Glutamatergic neuron (in vitro differentiated cells): ENCODE measurements at regions not wholly inside any gene's neighbourhood (a gene's known extent, or its start where the extent isn't known, plus 50 kb on each side); places are given as distances from the start of the nearest gene placed in this dataset.

Experiments used
- DNase-seq: peaks from one replicate; pipeline ENCODE4 v3.0.0; 2022
- H3K27ac Mint-ChIP-seq: one replicate; pipeline ENCODE4 v1.8.0; 2020; ENCODE audit warnings: mild to moderate bottlenecking, mixed read lengths, inconsistent platforms; ENCODE audit not compliant: unreplicated experiment
- H3K27me3 Mint-ChIP-seq: one replicate; pipeline ENCODE4 v1.8.0; 2020; ENCODE audit warnings: mild to moderate bottlenecking, moderate library complexity, mixed read lengths, inconsistent platforms; ENCODE audit not compliant: unreplicated experiment
- H3K36me3 Mint-ChIP-seq: one replicate; pipeline ENCODE4 v1.8.0; 2020; ENCODE audit warnings: mild to moderate bottlenecking, mixed read lengths, inconsistent platforms; ENCODE audit not compliant: unreplicated experiment
- H3K4me1 Mint-ChIP-seq: one replicate; pipeline ENCODE4 v1.8.0; 2020; ENCODE audit warnings: mild to moderate bottlenecking, low read depth, mixed read lengths, inconsistent platforms; ENCODE audit not compliant: unreplicated experiment
- H3K4me3 Mint-ChIP-seq: one replicate; pipeline ENCODE4 v1.8.0; 2020; ENCODE audit warnings: mild to moderate bottlenecking, mixed read lengths, inconsistent platforms; ENCODE audit not compliant: unreplicated experiment
- H3K9me3 Mint-ChIP-seq: one replicate; pipeline ENCODE4 v1.8.0; 2020; ENCODE audit warnings: mild to moderate bottlenecking, moderate library complexity, mixed read lengths, inconsistent platforms; ENCODE audit not compliant: unreplicated experiment
- CTCF ChIP-seq: fragments of 200-600 bp; sonication (generic); IDR thresholded peaks from one replicate; pipeline ENCODE4 v1.5.0; 2021; ENCODE audit not compliant: partially characterized antibody, unreplicated experiment

GRCh38 chr13:72127031-72127430, 260.0 kb upstream of the DACH1 start:
- no peak for DNase-seq
- no peaks in the 10 kb centered on the region for H3K36me3 Mint-ChIP-seq
- H3K4me1 Mint-ChIP-seq: no peaks in the 10 kb centered on the region
- peaks cover 1% of the 10 kb centered on the region for H3K9me3 Mint-ChIP-seq
- TF ChIP-seq CTCF: no peak
- no peak overlapping the region for H3K4me3 Mint-ChIP-seq
- H3K27ac Mint-ChIP-seq: no peak overlapping the region
- no peaks in the 10 kb centered on the region for H3K27me3 Mint-ChIP-seq

GRCh38 chr13:72126424-72126823, 259.4 kb upstream of the DACH1 start:
- DNase-seq: no peak
- Mint-ChIP-seq H3K27ac (no peak overlapping the region), H3K27me3 (no peaks in the 10 kb centered on the region), H3K4me1 (no peaks in the 10 kb centered on the region), H3K9me3 (peaks cover 1% of the 10 kb centered on the region), H3K4me3 (no peak overlapping the region), H3K36me3 (no peaks in the 10 kb centered on the region)
- TF ChIP-seq CTCF: no peak

- no peaks in the 10 kb centered on the region for H3K4me1 Mint-ChIP-seq
- DNase-seq: no peak
- no peaks in the 10 kb centered on the region for H3K27me3 Mint-ChIP-seq
- H3K4me3 Mint-ChIP-seq: no peak overlapping the region
- H3K9me3 Mint-ChIP-seq: peaks cover 1% of the 10 kb centered on the region
- TF ChIP-seq CTCF: no peak
- no peaks in the 10 kb centered on the region for H3K36me3 Mint-ChIP-seq
- no peak overlapping the region for H3K27ac Mint-ChIP-seq
Measured at GRCh38 chr13:72125561-72125960, 258.6 kb upstream of the DACH1 start.

GRCh38 chr13:72122661-72123255, 255.8 kb upstream of the DACH1 start:
- Mint-ChIP-seq H3K9me3 (peaks cover 1% of the 10 kb centered on the region), H3K36me3 (no peaks in the 10 kb centered on the region), H3K27ac (no peak overlapping the region), H3K4me3 (no peak overlapping the region), H3K27me3 (no peaks in the 10 kb centered on the region), H3K4me1 (no peaks in the 10 kb centered on the region)
- no peak for TF ChIP-seq CTCF
- no peak for DNase-seq

GRCh38 chr13:72121466-72121865, 254.5 kb upstream of the DACH1 start:
- Mint-ChIP-seq H3K4me1 (no peaks in the 10 kb centered on the region), H3K9me3 (peaks cover 1% of the 10 kb centered on the region), H3K4me3 (no peak overlapping the region), H3K36me3 (no peaks in the 10 kb centered on the region), H3K27me3 (no peaks in the 10 kb centered on the region), H3K27ac (no peak overlapping the region)
- no peak for TF ChIP-seq CTCF
- no peak for DNase-seq
